HG02571 (cell line): ENCODE measurements at regions not wholly inside any gene's neighbourhood (a gene's known extent, or its start where the extent isn't known, plus 50 kb on each side); places are given as distances from the start of the nearest gene placed in this dataset.

Source experiments
- ATAC-seq: cut with Tn5 transposase; IDR thresholded peaks from one replicate; pipeline ENCODE4 v1.9.1; 2021; ENCODE audit warnings: mild to moderate bottlenecking, moderate library complexity; ENCODE audit not compliant: unreplicated experiment

DNA sequence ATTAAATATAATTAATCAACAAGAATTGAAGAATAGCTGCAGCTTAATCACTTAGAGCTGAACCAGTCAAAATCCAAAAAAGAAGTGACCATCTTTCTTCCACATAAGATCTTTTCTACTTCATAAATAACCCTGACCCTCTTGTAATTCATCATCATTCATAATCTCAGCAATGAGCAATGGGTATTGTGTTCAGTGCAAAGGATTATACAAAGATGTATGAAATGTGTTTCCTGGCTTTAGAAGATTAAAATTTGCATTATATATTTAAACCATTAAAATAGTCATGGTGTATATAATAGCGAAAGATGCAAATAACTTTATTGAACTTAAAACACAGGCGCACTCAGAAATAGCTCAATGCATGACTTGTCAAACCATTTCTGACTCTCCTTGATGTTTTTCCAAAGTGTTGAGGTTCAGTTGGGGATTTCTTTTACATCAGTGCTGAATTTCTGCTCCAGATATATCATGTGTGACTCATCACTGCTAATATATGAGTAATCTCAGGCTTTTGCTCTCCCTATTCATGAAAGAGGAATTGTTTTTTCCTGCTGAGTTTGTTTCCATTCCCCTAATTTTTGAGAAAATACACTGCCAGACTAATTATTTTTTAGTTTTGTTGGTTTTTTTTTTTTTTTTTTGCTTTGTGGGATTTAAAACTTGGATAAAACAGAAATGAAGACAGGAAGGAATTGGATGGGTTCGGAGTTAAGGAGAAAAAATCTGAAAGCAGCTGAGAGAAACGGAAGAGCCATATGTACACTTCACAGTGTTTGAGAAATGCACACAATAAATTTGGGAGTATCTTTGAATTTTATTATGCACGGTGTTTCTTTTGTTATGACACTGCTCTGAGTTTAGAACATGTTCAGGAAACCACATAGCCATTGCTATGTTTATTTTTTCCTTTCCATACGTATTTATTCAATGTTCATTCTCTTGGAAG is 290.1 kb upstream of the PCDH7 start:
- no peak for ATAC-seq

- ATAC-seq = no peak
Measured at GRCh38 chr4:30434656-30435055, 285.5 kb upstream of the PCDH7 start.

- ATAC-seq = no peak
Measured at GRCh38 chr4:30436394-30436793, 283.8 kb upstream of the PCDH7 start.

GRCh38 chr4:30437316-30437715 is 282.9 kb upstream of the PCDH7 start:
- no peak for ATAC-seq

DNA sequence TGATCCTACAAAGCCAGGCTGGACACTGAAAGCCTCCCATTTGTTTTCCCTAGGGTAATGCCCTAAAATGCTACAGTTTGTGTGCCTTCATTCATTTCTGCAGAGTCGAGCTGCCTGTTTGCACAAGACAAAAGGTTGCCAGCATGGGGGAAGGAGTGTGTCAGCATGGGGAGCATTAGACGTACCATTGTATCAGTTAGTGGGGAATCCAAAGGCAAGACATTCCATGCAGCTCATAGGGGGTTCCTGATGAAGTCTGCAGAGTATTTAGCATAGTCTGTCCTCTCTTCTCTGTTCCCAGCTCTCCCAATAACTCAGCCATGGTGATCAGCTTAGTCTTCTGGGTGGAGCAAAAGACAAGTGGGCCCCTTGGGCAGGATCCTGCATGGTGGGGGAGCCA is 276.9 kb upstream of the PCDH7 start:
- no peak for ATAC-seq

DNA sequence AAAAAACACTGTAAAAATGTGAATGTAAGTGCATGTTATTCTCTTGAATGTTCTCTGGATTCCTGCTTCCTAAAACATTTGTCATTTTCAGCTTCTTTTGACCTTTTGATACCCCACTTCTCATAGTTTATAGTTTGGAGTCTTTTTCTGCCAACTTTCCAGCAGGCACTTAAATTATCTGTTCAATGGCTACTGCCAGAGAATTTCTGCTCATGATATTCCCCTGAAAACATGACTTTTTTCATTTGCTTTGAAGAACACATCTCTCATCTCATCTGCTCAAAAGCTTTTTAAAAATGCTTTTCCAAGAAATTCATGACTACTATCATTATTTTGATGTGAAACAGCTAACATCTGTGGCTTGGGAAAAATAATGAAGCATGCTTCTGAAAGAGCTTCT is 269.7 kb upstream of the PCDH7 start:
- no peak for ATAC-seq

DNA sequence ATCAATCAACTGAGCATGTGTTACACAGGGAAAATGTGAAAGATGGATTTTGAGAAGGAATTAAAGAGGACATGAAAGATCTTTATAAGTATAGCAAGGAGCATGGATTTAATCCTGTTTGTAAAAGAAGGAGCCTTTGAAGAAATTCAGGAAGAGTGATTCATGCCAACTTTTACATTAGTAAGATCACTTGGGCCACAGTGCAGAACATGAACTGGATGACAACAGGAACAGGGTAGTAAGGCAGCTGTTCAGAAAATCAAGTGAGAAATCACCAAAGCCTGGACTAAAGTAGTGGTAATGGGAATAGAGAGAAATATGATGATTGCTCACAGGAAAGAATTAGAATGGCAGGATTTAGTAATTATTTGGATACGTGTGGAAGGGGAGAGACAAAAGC is 265.7 kb upstream of the PCDH7 start:
- ATAC-seq = no peak

DNA sequence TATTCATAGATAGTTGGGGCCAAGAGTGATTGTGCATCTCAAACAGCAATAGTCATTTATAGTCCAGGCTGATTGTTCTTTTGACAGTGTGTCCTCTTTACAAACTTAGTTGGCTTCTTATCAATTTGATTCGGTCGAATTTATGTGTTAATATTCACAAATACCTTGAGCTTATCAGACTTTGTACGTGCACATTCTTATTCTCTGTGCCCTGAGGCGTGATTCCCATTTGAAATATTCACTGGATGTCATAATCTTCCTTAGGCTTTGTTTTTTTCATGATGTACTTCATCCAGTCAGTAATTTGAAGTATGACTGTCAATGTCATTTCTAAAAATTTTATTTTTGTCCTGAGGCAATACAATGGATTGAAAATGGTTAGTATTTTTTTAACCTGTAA is 263.5 kb upstream of the PCDH7 start:
- ATAC-seq = no peak

DNA sequence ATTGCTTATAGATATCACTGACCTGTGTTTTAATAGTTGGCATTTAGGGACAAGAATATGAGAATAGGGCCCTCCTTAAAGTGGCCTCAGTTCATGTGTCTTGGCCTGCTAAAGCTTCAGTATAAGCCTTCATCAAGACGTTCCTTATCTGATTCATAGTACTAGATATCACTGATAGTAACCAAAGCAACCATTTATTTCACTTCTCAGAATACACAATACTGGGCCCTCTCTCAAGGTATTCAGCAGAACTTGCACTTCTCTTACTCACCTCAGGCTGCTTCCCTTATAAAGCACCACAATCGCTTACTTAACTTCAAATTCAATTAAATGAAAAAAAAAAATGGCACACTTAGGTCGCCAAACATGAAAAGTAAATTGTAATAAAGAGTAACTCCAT is 259.4 kb upstream of the PCDH7 start:
- ATAC-seq = no peak

GRCh38 chr4:30461218-30461617 is 259.0 kb upstream of the PCDH7 start:
- ATAC-seq = no peak

GRCh38 chr4:30462445-30463090 is 257.6 kb upstream of the PCDH7 start:
- no peak for ATAC-seq

DNA sequence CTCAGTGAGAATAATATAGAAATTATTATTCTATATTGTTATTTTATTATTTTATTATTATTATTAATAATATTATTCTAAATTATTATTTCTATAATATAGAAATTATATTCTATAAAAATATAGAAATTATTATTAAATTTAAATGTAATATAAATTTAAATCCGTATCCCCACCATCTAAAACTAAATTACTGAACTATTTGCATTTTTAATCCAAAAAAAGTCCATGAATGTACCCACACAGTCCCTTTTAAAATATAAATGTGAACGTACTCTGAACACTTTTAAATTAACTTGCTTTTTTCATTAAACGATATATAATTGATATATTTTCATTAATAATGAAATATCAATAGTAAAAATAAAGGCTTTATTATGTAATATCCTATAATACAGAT is 248.3 kb upstream of the PCDH7 start:
- ATAC-seq = no peak

- no peak for ATAC-seq
Measured at GRCh38 chr4:30473225-30473624, 246.9 kb upstream of the PCDH7 start.

GRCh38 chr4:30495251-30495650 is 224.9 kb upstream of the PCDH7 start:
- ATAC-seq = no peak

DNA sequence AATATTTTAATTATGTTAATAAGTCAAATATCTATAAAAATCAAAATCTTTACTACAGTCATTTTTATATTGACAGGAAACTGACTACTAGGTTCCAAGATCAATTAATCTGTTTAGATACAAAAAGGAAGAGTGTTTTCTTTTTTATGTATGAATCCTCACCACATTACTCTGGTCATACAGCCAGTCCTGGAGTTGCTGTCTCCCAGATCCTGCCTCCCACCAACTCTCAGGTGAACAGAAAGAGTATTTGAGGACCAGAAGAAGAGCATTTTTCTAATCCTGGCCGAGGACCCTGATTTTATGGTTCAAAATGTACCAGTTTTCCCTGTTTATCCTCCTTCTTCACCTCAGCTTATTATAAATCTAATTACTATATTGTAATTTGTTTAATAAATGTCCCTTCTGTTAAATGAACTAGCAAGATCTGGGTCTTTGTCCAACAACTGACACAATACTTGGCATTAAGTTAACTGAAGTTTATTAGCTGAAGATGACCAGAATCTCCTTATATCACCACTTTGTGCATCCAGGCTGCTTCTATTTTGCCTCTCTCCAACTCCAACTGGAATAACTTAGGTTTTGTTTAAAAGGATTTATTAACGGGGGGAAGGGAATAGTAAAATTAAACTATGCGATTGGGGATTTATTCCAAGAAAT is 224.4 kb upstream of the PCDH7 start:
- no peak for ATAC-seq

GRCh38 chr4:30511751-30512150 is 208.4 kb upstream of the PCDH7 start:
- no peak for ATAC-seq

GRCh38 chr4:30518211-30518610 is 202.0 kb upstream of the PCDH7 start:
- no peak for ATAC-seq

DNA sequence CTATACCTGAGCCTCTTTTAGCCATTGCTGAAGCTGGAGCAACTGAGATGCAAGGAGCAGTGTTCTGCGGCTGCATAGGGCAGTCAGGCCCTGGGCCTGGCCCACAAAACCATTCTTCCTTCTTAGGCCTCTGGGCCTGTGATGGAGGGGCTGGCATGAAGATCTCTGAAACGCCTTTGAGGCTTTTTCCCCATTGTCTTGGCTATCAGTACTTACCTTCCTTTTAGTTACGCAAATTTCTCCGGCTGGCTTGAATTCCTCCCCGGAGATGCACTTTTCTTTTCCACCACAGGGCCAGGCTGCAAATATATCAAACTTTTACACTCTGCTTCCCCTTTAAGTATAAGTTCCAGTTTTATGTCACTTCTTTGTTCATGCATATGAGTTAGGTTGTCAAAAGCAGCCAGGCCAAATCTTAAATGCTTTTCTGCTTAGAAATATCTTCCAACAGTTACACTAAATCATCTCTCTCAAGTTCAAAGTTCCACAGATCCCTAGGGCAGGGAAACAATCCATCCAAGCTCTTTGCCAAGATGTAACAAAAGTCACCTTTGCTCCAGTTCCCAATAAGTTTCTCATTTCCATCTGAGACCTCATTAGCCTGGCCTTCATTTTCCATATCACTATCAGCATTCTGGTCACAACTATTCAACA is 194.4 kb upstream of the PCDH7 start:
- no peak for ATAC-seq

DNA sequence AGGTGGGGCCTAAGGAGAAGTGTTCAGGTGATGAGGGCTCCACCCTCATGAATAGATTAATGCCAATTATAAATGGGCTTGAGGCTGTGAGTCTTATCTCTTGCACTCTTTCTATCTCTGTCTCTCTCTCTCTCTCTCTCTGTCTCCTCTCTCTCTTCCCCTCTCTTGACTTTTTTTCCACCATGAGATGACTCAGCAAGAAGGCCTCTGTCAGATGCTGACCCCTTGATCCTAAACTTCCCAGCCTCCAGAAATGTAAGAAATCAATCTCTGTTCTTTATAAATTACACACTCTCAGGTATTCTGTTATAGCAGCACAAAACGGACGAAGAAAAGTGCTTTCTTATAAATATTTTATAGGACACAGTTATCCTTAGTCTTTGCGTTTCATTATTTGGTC is 184.9 kb upstream of the PCDH7 start:
- ATAC-seq = no peak

DNA sequence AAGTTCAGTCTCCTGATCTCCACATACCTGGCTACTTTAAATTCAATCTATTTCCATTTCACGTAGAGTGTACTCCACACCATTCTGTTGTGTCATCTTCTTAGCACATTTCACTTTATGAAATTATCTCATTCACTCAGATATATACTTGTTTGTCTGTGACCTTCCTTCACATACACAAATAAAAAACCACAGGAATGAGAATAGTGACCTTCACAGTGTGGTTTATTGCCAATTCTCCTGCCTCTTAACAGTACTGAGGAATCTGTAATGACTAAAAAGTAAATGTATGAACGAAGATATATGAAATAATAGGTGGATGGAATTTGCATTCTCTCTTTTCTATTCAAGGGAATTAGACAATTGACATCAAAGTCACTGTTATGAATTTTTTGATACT is 183.9 kb upstream of the PCDH7 start:
- ATAC-seq = no peak

DNA sequence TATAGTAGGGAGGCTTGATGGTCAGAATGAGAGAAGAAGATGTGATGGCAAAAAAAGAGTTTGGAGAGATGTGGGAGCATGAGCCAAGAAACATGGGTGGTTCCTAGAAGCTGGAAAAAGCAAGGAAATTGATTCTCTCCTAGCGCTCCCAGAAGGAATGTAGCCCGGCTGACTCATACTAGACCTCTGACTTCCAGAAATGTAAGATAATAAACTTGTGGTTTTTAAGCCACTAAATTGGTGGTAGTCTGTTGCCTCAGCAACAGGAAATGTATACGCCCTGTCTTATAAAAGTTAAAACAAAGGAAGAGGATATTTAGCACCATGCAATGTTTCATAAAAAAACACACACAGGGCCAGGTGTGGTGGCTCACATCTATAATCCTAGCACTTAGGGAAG is 182.7 kb upstream of the PCDH7 start:
- no peak for ATAC-seq
